Tibial nerve (tissue), 3 donors: ENCODE measurements at regions not wholly inside any gene's neighbourhood (a gene's known extent, or its start where the extent isn't known, plus 50 kb on each side); places are given as distances from the start of the nearest gene placed in this dataset.

Experiments used
- CTCF ChIP-seq, 5 experiments: fragments of 200-600 bp in 3 of 5; fragments of 450-650 bp in 2 of 5; sonication (generic) in 3 of 5; IDR thresholded peaks; one replicate each; pipeline ENCODE4 v1.5.1; 2016 to 2019; ENCODE audit warnings: antibody characterized with exemption in 5 of 5, mild to moderate bottlenecking in 3 of 5, moderate library complexity in 2 of 5
- POLR2A ChIP-seq, 2 donors: fragments of 450-650 bp; IDR thresholded peaks; one replicate each; pipeline ENCODE4 v1.6.1; 2017; ENCODE audit warnings: antibody characterized with exemption in 2 of 2, mild to moderate bottlenecking in 2 of 2, moderate library complexity in 2 of 2

GRCh38 chr3:115322901-115323300, 175.8 kb upstream of the ZBTB20 start:
- no peak for TF ChIP-seq CTCF (IDR thresholded peaks at IDR 0.05)
- TF ChIP-seq POLR2A (IDR thresholded peaks at IDR 0.05), result no peak
